Mucosa of rectum (tissue), 2 donors: ENCODE measurements at regions not wholly inside any gene's neighbourhood (a gene's known extent, or its start where the extent isn't known, plus 50 kb on each side); places are given as distances from the start of the nearest gene placed in this dataset.

Experiments
- H3K27ac ChIP-seq, 2 donors: one replicate each; pipeline ENCODE4 v1.7.0; 2013; ENCODE audit warnings: inconsistent platforms in 2 of 2, low read depth in 2 of 2, low read length in 2 of 2
- H3K27me3 ChIP-seq, 2 donors: one replicate each; pipeline ENCODE4 v1.7.0; 2013; ENCODE audit warnings: low read length in 2 of 2; ENCODE audit not compliant: control insufficient read depth in 2 of 2, insufficient read depth in 2 of 2
- H3K36me3 ChIP-seq, 2 donors: one replicate each; pipeline ENCODE4 v1.7.0; 2013; ENCODE audit warnings: low read length in 2 of 2; ENCODE audit not compliant: control insufficient read depth in 2 of 2, insufficient read depth in 2 of 2
- H3K4me1 ChIP-seq, 2 donors: one replicate each; pipeline ENCODE4 v1.7.0; 2013; ENCODE audit warnings: low read length in 2 of 2, mild to moderate bottlenecking in 1 of 2; ENCODE audit not compliant: control insufficient read depth in 2 of 2, insufficient read depth in 2 of 2
- H3K4me3 ChIP-seq, 2 donors: one replicate each; pipeline ENCODE4 v1.7.0; 2013; ENCODE audit warnings: low read length in 2 of 2
- H3K9ac ChIP-seq, 2 donors: one replicate each; pipeline ENCODE4 v1.7.0; 2013; ENCODE audit warnings: low read length in 2 of 2, low read depth in 1 of 2, mild to moderate bottlenecking in 1 of 2
- H3K9me3 ChIP-seq, 2 donors: one replicate each; pipeline ENCODE4 v1.7.0; 2013; ENCODE audit warnings: low read length in 2 of 2; ENCODE audit not compliant: control insufficient read depth in 2 of 2
- donor health status: healthy.
- donor health status: Normal muscosa, but diverticular disease.

GRCh38 chr3:31268868-31269267 is 263.9 kb upstream of the STT3B start:
- Histone ChIP-seq H3K9ac (no peak overlapping the region), H3K4me3 (no peak overlapping the region), H3K27me3 (no peaks in the 10 kb centered on the region), H3K27ac (no peak overlapping the region), H3K9me3 (no peaks in the 10 kb centered on the region), H3K4me1 (no peaks in the 10 kb centered on the region), H3K36me3 (no peaks in the 10 kb centered on the region)

- H3K27me3 ChIP-seq, result no peaks in the 10 kb centered on the region
- H3K36me3 ChIP-seq, result no peaks in the 10 kb centered on the region
- H3K4me3 ChIP-seq, result no peak overlapping the region
- no peak overlapping the region for H3K27ac ChIP-seq
- no peaks in the 10 kb centered on the region for H3K4me1 ChIP-seq
- H3K9me3 ChIP-seq, result no peaks in the 10 kb centered on the region
- H3K9ac ChIP-seq, result no peak overlapping the region
Measured at GRCh38 chr3:31270010-31270409, 262.7 kb upstream of the STT3B start.

GRCh38 chr3:31274326-31275024 is 258.2 kb upstream of the STT3B start:
- Histone ChIP-seq H3K4me3 (no peak overlapping the region), H3K4me1 (no peaks in the 10 kb centered on the region), H3K36me3 (no peaks in the 10 kb centered on the region), H3K27me3 (no peaks in the 10 kb centered on the region), H3K27ac (no peak overlapping the region), H3K9me3 (no peaks in the 10 kb centered on the region), H3K9ac (no peak overlapping the region)

GRCh38 chr3:31275038-31275572 is 257.6 kb upstream of the STT3B start:
- H3K4me1 ChIP-seq, result no peaks in the 10 kb centered on the region
- H3K9ac ChIP-seq, result no peak overlapping the region
- H3K9me3 ChIP-seq, result no peaks in the 10 kb centered on the region
- no peaks in the 10 kb centered on the region for H3K36me3 ChIP-seq
- no peaks in the 10 kb centered on the region for H3K27me3 ChIP-seq
- H3K27ac ChIP-seq, result no peak overlapping the region
- H3K4me3 ChIP-seq, result no peak overlapping the region

- H3K9me3 ChIP-seq, result no peaks in the 10 kb centered on the region
- no peak overlapping the region for H3K27ac ChIP-seq
- H3K4me1 ChIP-seq, result no peaks in the 10 kb centered on the region
- H3K27me3 ChIP-seq, result no peaks in the 10 kb centered on the region
- H3K36me3 ChIP-seq, result no peaks in the 10 kb centered on the region
- H3K9ac ChIP-seq, result no peak overlapping the region
- no peak overlapping the region for H3K4me3 ChIP-seq
Measured at GRCh38 chr3:31275583-31275982, 257.1 kb upstream of the STT3B start.

GRCh38 chr3:31277582-31277981 is 255.1 kb upstream of the STT3B start:
- Histone ChIP-seq H3K4me1 (no peaks in the 10 kb centered on the region), H3K9me3 (no peaks in the 10 kb centered on the region), H3K4me3 (no peak overlapping the region), H3K9ac (no peak overlapping the region), H3K36me3 (no peaks in the 10 kb centered on the region), H3K27me3 (no peaks in the 10 kb centered on the region), H3K27ac (no peak overlapping the region)

- H3K27me3 ChIP-seq, result no peaks in the 10 kb centered on the region
- H3K9ac ChIP-seq, result no peak overlapping the region
- H3K4me1 ChIP-seq, result no peaks in the 10 kb centered on the region
- no peak overlapping the region for H3K27ac ChIP-seq
- H3K36me3 ChIP-seq, result no peaks in the 10 kb centered on the region
- no peaks in the 10 kb centered on the region for H3K9me3 ChIP-seq
- no peak overlapping the region for H3K4me3 ChIP-seq
Measured at GRCh38 chr3:31278532-31278931, 254.2 kb upstream of the STT3B start.

- Histone ChIP-seq H3K4me3 (no peak overlapping the region), H3K27me3 (no peaks in the 10 kb centered on the region), H3K27ac (no peak overlapping the region), H3K4me1 (no peaks in the 10 kb centered on the region), H3K9me3 (no peaks in the 10 kb centered on the region), H3K36me3 (no peaks in the 10 kb centered on the region), H3K9ac (no peak overlapping the region)
Measured at GRCh38 chr3:31284776-31285175, 247.9 kb upstream of the STT3B start.

GRCh38 chr3:31285833-31286486 is 246.8 kb upstream of the STT3B start:
- H3K9ac ChIP-seq, result no peak overlapping the region
- no peaks in the 10 kb centered on the region for H3K9me3 ChIP-seq
- no peak overlapping the region for H3K27ac ChIP-seq
- no peaks in the 10 kb centered on the region for H3K36me3 ChIP-seq
- no peaks in the 10 kb centered on the region for H3K27me3 ChIP-seq
- no peak overlapping the region for H3K4me3 ChIP-seq
- no peaks in the 10 kb centered on the region for H3K4me1 ChIP-seq

GRCh38 chr3:31288224-31288623 is 244.5 kb upstream of the STT3B start:
- H3K27ac ChIP-seq, result no peak overlapping the region
- H3K36me3 ChIP-seq, result no peaks in the 10 kb centered on the region
- H3K27me3 ChIP-seq, result no peaks in the 10 kb centered on the region
- H3K9me3 ChIP-seq, result no peaks in the 10 kb centered on the region
- no peaks in the 10 kb centered on the region for H3K4me1 ChIP-seq
- no peak overlapping the region for H3K9ac ChIP-seq
- H3K4me3 ChIP-seq, result no peak overlapping the region
